GM12892 (cell line): ENCODE measurements at regions not wholly inside any gene's neighbourhood (a gene's known extent, or its start where the extent isn't known, plus 50 kb on each side); places are given as distances from the start of the nearest gene placed in this dataset.

Source experiments
- POLR2A ChIP-seq: IDR thresholded peaks from 2 replicates; pipeline ENCODE4 v1.6.1; 2011; ENCODE audit warnings: low read depth, low read length, control low read depth
- POLR2AphosphoS5 ChIP-seq: IDR thresholded peaks from 2 replicates; pipeline ENCODE4 v1.6.1; 2011; ENCODE audit warnings: low read depth, low read length, control low read depth

GRCh38 chr2:200122683-200123082 is 167.3 kb downstream of the MAIP1 start:
- TF ChIP-seq POLR2A (no peak), POLR2AphosphoS5 (no peak)
